ENCODE measurements at regions not wholly inside any gene's neighbourhood (a gene's known extent, or its start where the extent isn't known, plus 50 kb on each side); places are given as distances from the start of the nearest gene placed in this dataset.
A peak's percentile ranks its signal among the peaks of the same experiment; 100 is the strongest.

DNA sequence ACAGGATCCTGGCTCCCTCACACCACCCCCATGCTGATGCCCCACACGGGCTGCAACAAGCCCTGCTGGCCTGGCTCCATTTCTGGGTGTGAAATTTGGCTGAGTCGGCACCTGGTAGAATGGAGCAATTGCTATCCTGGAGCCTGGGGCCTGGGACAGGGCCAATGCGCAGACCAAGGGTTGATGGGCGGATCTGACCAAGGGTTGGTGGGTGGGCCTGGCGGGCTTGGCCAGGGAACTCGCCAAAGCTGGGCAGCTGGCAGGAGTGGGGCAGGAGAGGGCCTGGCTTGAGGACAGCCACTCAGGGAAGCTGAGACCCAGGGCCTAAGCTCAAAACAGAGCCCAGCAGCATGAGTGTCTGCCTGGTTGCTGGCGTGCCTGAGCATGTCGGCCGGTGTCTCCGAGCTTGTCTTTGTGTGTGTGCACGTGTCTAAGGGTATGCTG, 70.9 kb upstream of the POU3F1 start:
- no peaks in the 10 kb centered on the region for H3K9me3 ChIP-seq
- DNase-seq (no peak), ATAC-seq (no peak)
- H3K4me3 ChIP-seq = no peak overlapping the region
- TF ChIP-seq, protein P1, sequence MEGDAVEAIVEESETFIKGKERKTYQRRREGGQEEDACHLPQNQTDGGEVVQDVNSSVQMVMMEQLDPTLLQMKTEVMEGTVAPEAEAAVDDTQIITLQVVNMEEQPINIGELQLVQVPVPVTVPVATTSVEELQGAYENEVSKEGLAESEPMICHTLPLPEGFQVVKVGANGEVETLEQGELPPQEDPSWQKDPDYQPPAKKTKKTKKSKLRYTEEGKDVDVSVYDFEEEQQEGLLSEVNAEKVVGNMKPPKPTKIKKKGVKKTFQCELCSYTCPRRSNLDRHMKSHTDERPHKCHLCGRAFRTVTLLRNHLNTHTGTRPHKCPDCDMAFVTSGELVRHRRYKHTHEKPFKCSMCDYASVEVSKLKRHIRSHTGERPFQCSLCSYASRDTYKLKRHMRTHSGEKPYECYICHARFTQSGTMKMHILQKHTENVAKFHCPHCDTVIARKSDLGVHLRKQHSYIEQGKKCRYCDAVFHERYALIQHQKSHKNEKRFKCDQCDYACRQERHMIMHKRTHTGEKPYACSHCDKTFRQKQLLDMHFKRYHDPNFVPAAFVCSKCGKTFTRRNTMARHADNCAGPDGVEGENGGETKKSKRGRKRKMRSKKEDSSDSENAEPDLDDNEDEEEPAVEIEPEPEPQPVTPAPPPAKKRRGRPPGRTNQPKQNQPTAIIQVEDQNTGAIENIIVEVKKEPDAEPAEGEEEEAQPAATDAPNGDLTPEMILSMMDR (IDR thresholded peaks at IDR 0.05) = no peak
- intact Hi-C loops (cut with DNase I) = no loop called here
- H3K27me3 ChIP-seq (ENCODE audit: insufficient read depth in 3 of 3, low read length in 2 of 3) = no peaks in the 10 kb centered on the region
- WGBS, 3 donors = 58 to 74% (median 63%) methylated on average over 11 of the region's 11 CpGs
- no peaks in the 10 kb centered on the region for H3K36me3 ChIP-seq (ENCODE audit: insufficient read depth in 1 of 2, low read depth in 1 of 2)
- H3K27ac ChIP-seq = no peak overlapping the region
- H3K4me1 ChIP-seq = no peaks in the 10 kb centered on the region

DNA sequence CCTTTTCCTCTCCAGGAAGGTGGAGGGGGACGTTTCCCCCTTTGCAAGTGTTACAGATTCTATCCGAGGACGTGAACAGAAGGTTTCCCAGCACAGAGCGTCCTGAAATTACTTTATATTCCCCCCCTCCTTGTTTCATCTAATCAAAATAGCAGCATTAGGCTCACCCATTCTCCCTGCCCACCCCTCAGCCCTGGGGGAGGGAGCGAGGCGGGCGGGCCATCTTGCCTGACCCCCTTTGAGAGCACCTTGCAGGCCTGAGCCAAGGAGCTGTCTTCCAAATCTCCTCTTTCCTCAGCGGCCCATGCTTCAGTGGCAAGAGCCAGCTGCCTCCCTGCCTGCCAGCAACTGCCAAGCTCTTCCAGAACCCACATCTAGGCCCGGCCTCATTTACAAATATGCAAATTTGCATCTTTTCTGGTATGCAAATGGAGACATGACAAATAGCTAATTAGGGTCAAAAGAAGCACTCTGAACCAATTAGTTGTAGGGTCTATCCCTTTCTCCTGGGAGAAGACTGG, 69.1 kb upstream of the POU3F1 start:
- intact Hi-C loops (cut with DNase I) = no loop called here

DNA sequence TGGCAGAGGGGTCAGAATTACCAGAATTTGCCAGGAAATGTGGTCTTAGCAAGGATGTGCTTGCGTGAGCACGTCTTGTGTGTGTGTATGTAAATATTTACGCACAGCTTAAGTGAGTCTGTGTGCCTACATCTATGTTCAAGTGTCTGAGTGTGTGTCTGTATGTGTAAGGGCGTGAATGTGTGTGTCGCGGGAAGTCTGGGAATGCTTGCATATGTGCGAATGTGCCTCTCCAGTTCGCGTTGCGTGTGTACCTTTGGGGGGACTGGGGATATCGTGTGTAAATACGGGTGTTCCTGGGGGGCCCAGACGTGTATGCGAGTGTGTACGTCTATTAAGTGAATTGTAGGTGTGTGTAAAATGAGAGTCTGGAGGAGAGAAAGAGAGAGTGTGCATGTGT, 68.6 kb upstream of the POU3F1 start:
- Histone ChIP-seq H3K4me3 (no peak overlapping the region), H3K27me3 (ENCODE audit: insufficient read depth in 3 of 3, low read length in 2 of 3) (peaks cover 0 to 4% (median 0%) of the 10 kb centered on the region in 3 donors), H3K9me3 (peaks cover 4% of the 10 kb centered on the region), H3K27ac (no peak overlapping the region), H3K36me3 (ENCODE audit: insufficient read depth in 1 of 2, low read depth in 1 of 2) (no peaks in the 10 kb centered on the region), H3K4me1 (no peaks in the 10 kb centered on the region)
- intact Hi-C loops (cut with DNase I) = no loop called here
- ATAC-seq (no peak), DNase-seq (no peak)
- TF ChIP-seq, protein P1 (IDR thresholded peaks at IDR 0.05) = no peak
- 95 to 96% (median 96%) methylated on average over 15 of the region's 15 CpGs for WGBS, 3 donors

More for the DNA sequence above, 69.1 kb upstream of the POU3F1 start:
- no peaks in the 10 kb centered on the region for H3K4me1 ChIP-seq
- ATAC-seq (no peak), DNase-seq (no peak)
- no peaks in the 10 kb centered on the region for H3K36me3 ChIP-seq (ENCODE audit: insufficient read depth in 1 of 2, low read depth in 1 of 2)
- H3K9me3 ChIP-seq = no peaks in the 10 kb centered on the region
- WGBS, 3 donors = 89 to 94% (median 92%) methylated on average over 9 of the region's 9 CpGs
- peaks cover 0 to 4% (median 0%) of the 10 kb centered on the region in 3 donors for H3K27me3 ChIP-seq (ENCODE audit: insufficient read depth in 3 of 3, low read length in 2 of 3)
- H3K27ac ChIP-seq = no peak overlapping the region
- H3K4me3 ChIP-seq = no peak overlapping the region
- TF ChIP-seq, protein P1 (IDR thresholded peaks at IDR 0.05) = no peak

DNA sequence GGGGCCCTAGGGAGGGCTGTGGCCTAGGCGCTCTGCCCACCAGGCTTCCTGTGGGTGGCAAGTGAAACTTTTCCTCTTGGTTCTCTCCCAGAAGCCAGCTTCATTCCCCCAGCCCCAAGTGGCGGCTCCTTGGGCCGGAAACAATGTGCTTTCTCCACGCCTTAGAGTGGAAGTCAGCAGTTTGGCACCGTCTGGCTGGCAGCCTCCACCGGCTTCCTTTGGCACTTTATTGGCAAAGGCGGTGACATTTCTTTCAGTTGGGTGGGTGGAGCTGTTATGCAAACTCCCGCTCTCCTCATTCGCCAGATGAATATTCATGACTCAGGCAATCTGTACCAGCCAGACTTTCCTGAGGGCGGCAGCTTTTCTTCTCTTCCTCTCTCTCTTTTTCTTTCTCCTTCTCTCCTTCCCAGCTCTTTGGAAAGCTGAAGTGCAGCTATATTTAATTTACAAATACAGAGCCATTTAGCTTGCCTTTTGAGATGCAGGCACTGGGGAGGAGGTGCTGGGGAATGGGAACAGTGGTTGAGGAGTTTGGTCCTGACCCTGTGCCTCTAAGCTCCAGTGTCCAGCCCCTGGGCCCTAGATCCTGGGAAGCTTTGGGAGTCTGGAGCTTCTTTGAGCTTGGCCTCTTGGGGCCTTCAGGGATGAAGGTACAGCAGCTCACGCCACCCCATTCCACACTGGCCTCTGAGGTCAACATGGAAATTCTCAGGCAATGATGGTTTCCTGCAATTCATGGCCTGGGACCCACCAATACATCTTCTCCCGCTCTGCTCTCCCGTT, 67.8 kb upstream of the POU3F1 start:
- WGBS, 3 donors = 33 to 46% (median 44%) methylated on average over 13 of the region's 13 CpGs
- Histone ChIP-seq H3K36me3 (ENCODE audit: insufficient read depth in 1 of 2, low read depth in 1 of 2) (no peaks in the 10 kb centered on the region), H3K9me3 (peaks cover 6% of the 10 kb centered on the region), H3K4me3 (no peak overlapping the region), H3K27me3 (ENCODE audit: insufficient read depth in 3 of 3, low read length in 2 of 3) (peaks cover 0 to 4% (median 0%) of the 10 kb centered on the region in 3 donors), H3K4me1 (no peaks in the 10 kb centered on the region), H3K27ac (no peak overlapping the region)
- ATAC-seq = peak; percentile 61 to 92 (median 79)
- TF ChIP-seq, protein P1 (IDR thresholded peaks at IDR 0.05) = no peak
- peak; percentile 26 to 70 for DNase-seq
- intact Hi-C loops (cut with DNase I) = no loop called here

Measured in psoas muscle (tissue), 7 donors.